ENCODE measurements at regions not wholly inside any gene's neighbourhood (a gene's known extent, or its start where the extent isn't known, plus 50 kb on each side); places are given as distances from the start of the nearest gene placed in this dataset.

GRCh38 chr9:115548609-115549260, 430.8 kb upstream of the TNC start:
- no peak for DNase-seq
- Histone ChIP-seq H3K27me3 (ENCODE audit: control insufficient read depth, insufficient read depth, low read length) (no peaks in the 10 kb centered on the region), H3K9me3 (ENCODE audit: control insufficient read depth, insufficient read depth, low read length) (no peaks in the 10 kb centered on the region), H3K4me3 (ENCODE audit: low read length) (no peak overlapping the region), H3K27ac (ENCODE audit: low read length) (no peak overlapping the region), H3K36me3 (ENCODE audit: control insufficient read depth, insufficient read depth, low read length) (no peaks in the 10 kb centered on the region), H3K4me1 (ENCODE audit: control insufficient read depth, insufficient read depth, low read length) (no peaks in the 10 kb centered on the region)
- Mint-ChIP-seq H3K27ac (no peak overlapping the region), H3K4me1 (no peaks in the 10 kb centered on the region), H3K9me3 (peaks cover 0 to 2% of the 10 kb centered on the region in 2 donors), H3K4me3 (no peak overlapping the region), H3K36me3 (no peaks in the 10 kb centered on the region), H3K27me3 (ENCODE audit: low read depth in 2 of 2) (no peaks in the 10 kb centered on the region)
- no peak for TF ChIP-seq CTCF (IDR thresholded peaks at IDR 0.05)
- WGBS (ENCODE audit: insufficient coverage): 51% methylated on average over 2 of the region's 2 CpGs
- no peak for ATAC-seq
- intact Hi-C loops (cut with micrococcal nuclease): no loop called here

GRCh38 chr9:115551396-115551795, 433.4 kb upstream of the TNC start:
- intact Hi-C loops (cut with micrococcal nuclease): no loop called here
- H3K4me1 Mint-ChIP-seq: no peaks in the 10 kb centered on the region
- no peaks in the 10 kb centered on the region for H3K36me3 Mint-ChIP-seq
- no peak overlapping the region for H3K27ac Mint-ChIP-seq
- TF ChIP-seq CTCF (IDR thresholded peaks at IDR 0.05): no peak
- DNase-seq (no peak), ATAC-seq (no peak)
- H3K27ac ChIP-seq (ENCODE audit: low read length): no peak overlapping the region
- WGBS (ENCODE audit: insufficient coverage): 67% methylated on average over 2 of the region's 2 CpGs
- H3K4me1 ChIP-seq (ENCODE audit: control insufficient read depth, insufficient read depth, low read length): no peaks in the 10 kb centered on the region
- no peaks in the 10 kb centered on the region for H3K27me3 ChIP-seq (ENCODE audit: control insufficient read depth, insufficient read depth, low read length)
- H3K36me3 ChIP-seq (ENCODE audit: control insufficient read depth, insufficient read depth, low read length): no peaks in the 10 kb centered on the region
- no peaks in the 10 kb centered on the region for H3K27me3 Mint-ChIP-seq (ENCODE audit: low read depth in 2 of 2)
- H3K4me3 ChIP-seq (ENCODE audit: low read length): no peak overlapping the region
- H3K9me3 ChIP-seq (ENCODE audit: control insufficient read depth, insufficient read depth, low read length): peaks cover 6% of the 10 kb centered on the region
- no peak overlapping the region for H3K4me3 Mint-ChIP-seq
- peaks cover 0 to 3% of the 10 kb centered on the region in 2 donors for H3K9me3 Mint-ChIP-seq

GRCh38 chr9:115553060-115553773, 435.3 kb upstream of the TNC start:
- no peaks in the 10 kb centered on the region for H3K4me1 Mint-ChIP-seq
- no peak overlapping the region for H3K27ac Mint-ChIP-seq
- no peak overlapping the region for H3K27ac ChIP-seq (ENCODE audit: low read length)
- H3K4me3 ChIP-seq (ENCODE audit: low read length): no peak overlapping the region
- WGBS (ENCODE audit: insufficient coverage): 20% methylated on average over 1 of the region's 2 CpGs
- H3K4me1 ChIP-seq (ENCODE audit: control insufficient read depth, insufficient read depth, low read length): no peaks in the 10 kb centered on the region
- no peaks in the 10 kb centered on the region for H3K36me3 ChIP-seq (ENCODE audit: control insufficient read depth, insufficient read depth, low read length)
- H3K27me3 Mint-ChIP-seq (ENCODE audit: low read depth in 2 of 2): no peaks in the 10 kb centered on the region
- peaks cover 8% of the 10 kb centered on the region for H3K9me3 ChIP-seq (ENCODE audit: control insufficient read depth, insufficient read depth, low read length)
- no peak overlapping the region for H3K4me3 Mint-ChIP-seq
- H3K36me3 Mint-ChIP-seq: no peaks in the 10 kb centered on the region
- DNase-seq (no peak), ATAC-seq (no peak)
- intact Hi-C loops (cut with micrococcal nuclease): no loop called here
- peaks cover 3 to 10% of the 10 kb centered on the region in 2 donors for H3K9me3 Mint-ChIP-seq
- no peaks in the 10 kb centered on the region for H3K27me3 ChIP-seq (ENCODE audit: control insufficient read depth, insufficient read depth, low read length)
- TF ChIP-seq CTCF (IDR thresholded peaks at IDR 0.05): no peak

Data from natural killer cell (primary cell).